Loucy (cell line): ENCODE measurements at regions not wholly inside any gene's neighbourhood (a gene's known extent, or its start where the extent isn't known, plus 50 kb on each side); places are given as distances from the start of the nearest gene placed in this dataset.
"Not testable (repeated sequence)": the region's sequence is repeated elsewhere in the genome, so short reads cannot be mapped to it uniquely, and the experiment has no call there.

ENCODE experiments used
- H2AFZ ChIP-seq: fragments of 200-600 bp; sonication (generic); 2 replicates; pipeline ENCODE4 v1.6.0; 2016; ENCODE audit warnings: antibody characterized with exemption, mild to moderate bottlenecking, low read length, moderate library complexity
- H3F3A ChIP-seq: fragments of 200-600 bp; 2 replicates; pipeline ENCODE4 v1.6.0; 2016; ENCODE audit warnings: antibody characterized with exemption, low read depth, mild to moderate bottlenecking
- H3K27me3 ChIP-seq: fragments of 200-600 bp; sonication (generic); 2 replicates; pipeline ENCODE4 v1.6.1; 2014; ENCODE audit warnings: low read length, mild to moderate bottlenecking; ENCODE audit not compliant: insufficient read depth, poor library complexity, severe bottlenecking
- H3K36me3 ChIP-seq: fragments of 200-600 bp; sonication (generic); 2 replicates; pipeline ENCODE4 v1.6.1; 2016; ENCODE audit warnings: low read length; ENCODE audit not compliant: insufficient read depth
- H3K4me1 ChIP-seq: fragments of 200-600 bp; sonication (generic); 2 replicates; pipeline ENCODE4 v1.5.1; 2014; ENCODE audit warnings: low read length, mild to moderate bottlenecking; ENCODE audit not compliant: insufficient read depth, poor library complexity, severe bottlenecking
- H3K4me2 ChIP-seq: fragments of 200-600 bp; sonication (generic); 2 replicates; pipeline ENCODE4 v1.6.0; 2014; ENCODE audit warnings: antibody characterized with exemption, low read length, low read depth, mild to moderate bottlenecking; ENCODE audit not compliant: poor library complexity, severe bottlenecking
- H3K4me3 ChIP-seq: fragments of 200-600 bp; sonication (generic); 2 replicates; pipeline ENCODE4 v1.5.1; 2014; ENCODE audit warnings: low read length, mild to moderate bottlenecking, mixed read lengths; ENCODE audit not compliant: poor library complexity, severe bottlenecking
- H3K79me2 ChIP-seq: fragments of 200-600 bp; sonication (generic); 2 replicates; pipeline ENCODE4 v1.6.1; 2014; ENCODE audit warnings: low read length; ENCODE audit not compliant: insufficient read depth
- H3K9ac ChIP-seq: fragments of 200-600 bp; sonication (generic); 2 replicates; pipeline ENCODE4 v1.6.0; 2014; ENCODE audit warnings: mild to moderate bottlenecking, low read depth, low read length, moderate library complexity; ENCODE audit not compliant: poor library complexity, severe bottlenecking
- H3K9me2 ChIP-seq: fragments of 200-600 bp; sonication (generic); replicated peaks from 2 replicates; pipeline ENCODE4 v1.6.1; 2016; ENCODE audit warnings: low read depth, low read length, mixed read lengths
- H3K9me3 ChIP-seq: fragments of 200-600 bp; sonication (generic); 2 replicates; pipeline ENCODE4 v1.6.1; 2014; ENCODE audit warnings: mild to moderate bottlenecking, antibody characterized with exemption, low read length, low read depth; ENCODE audit not compliant: insufficient read depth
- H4K20me1 ChIP-seq: fragments of 200-600 bp; sonication (generic); 2 replicates; pipeline ENCODE4 v1.6.0; 2014; ENCODE audit warnings: antibody characterized with exemption, low read length, mild to moderate bottlenecking; ENCODE audit not compliant: insufficient read depth, poor library complexity, severe bottlenecking
- EZH2phosphoT487 ChIP-seq: fragments of 200-600 bp; IDR thresholded peaks from 2 replicates; pipeline ENCODE4 v1.6.1; 2018; ENCODE audit warnings: antibody characterized with exemption, mild to moderate bottlenecking, moderate library complexity, borderline replicate concordance
- TF ChIP-seq, protein P1 (sequence below): fragments of 200-600 bp; sonication (generic); conservative IDR thresholded peaks from 2 replicates; pipeline ENCODE4 v1.5.1; 2014; ENCODE audit warnings: mild to moderate bottlenecking, antibody characterized with exemption, low read length

DNA sequence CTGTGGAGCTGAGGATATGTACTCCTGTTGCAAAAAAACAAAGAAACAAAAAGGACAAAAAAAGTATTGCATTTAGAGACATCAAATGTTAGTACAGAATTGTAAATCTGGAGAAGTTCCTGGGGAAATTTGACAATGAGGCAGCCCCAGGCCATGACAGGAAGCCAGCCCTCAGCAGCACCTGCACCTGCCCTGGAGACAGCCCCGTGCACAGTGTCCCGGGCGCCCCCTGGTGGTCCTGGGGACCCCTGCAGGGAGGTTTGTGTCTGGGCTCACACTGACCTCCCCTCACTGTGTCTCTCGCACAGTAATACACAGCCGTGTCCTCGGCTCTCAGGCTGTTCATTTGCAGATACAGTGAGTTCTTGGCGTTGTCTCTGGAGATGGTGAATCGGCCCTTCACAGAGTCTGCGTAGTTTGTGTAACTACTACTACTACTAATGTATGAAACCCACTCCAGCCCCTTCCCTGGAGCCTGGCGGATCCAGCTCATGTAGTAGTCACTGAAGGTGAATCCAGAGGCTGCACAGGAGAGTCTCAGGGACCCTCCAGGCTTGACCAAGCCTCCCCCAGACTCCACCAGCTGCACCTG, 590.1 kb downstream of the TMEM121 start:
- H3K9me2 ChIP-seq, H3K27me3 ChIP-seq, H3K79me2 ChIP-seq, H2AFZ ChIP-seq, H3K36me3 ChIP-seq, H3K9me3 ChIP-seq, H4K20me1 ChIP-seq, H3F3A ChIP-seq: not testable (repeated sequence)
- H3K4me3 ChIP-seq: peak overlapping the region; percentile 27
- peaks cover 38% of the 10 kb centered on the region for H3K4me1 ChIP-seq
- TF ChIP-seq, protein P1, sequence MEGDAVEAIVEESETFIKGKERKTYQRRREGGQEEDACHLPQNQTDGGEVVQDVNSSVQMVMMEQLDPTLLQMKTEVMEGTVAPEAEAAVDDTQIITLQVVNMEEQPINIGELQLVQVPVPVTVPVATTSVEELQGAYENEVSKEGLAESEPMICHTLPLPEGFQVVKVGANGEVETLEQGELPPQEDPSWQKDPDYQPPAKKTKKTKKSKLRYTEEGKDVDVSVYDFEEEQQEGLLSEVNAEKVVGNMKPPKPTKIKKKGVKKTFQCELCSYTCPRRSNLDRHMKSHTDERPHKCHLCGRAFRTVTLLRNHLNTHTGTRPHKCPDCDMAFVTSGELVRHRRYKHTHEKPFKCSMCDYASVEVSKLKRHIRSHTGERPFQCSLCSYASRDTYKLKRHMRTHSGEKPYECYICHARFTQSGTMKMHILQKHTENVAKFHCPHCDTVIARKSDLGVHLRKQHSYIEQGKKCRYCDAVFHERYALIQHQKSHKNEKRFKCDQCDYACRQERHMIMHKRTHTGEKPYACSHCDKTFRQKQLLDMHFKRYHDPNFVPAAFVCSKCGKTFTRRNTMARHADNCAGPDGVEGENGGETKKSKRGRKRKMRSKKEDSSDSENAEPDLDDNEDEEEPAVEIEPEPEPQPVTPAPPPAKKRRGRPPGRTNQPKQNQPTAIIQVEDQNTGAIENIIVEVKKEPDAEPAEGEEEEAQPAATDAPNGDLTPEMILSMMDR: 0 out of 2 replicates have a peak, but pooled peaks have one; percentile 21
- peak overlapping the region; percentile 73 for H3K9ac ChIP-seq
- H3K4me2 ChIP-seq: peak overlapping the region; percentile 59

DNA sequence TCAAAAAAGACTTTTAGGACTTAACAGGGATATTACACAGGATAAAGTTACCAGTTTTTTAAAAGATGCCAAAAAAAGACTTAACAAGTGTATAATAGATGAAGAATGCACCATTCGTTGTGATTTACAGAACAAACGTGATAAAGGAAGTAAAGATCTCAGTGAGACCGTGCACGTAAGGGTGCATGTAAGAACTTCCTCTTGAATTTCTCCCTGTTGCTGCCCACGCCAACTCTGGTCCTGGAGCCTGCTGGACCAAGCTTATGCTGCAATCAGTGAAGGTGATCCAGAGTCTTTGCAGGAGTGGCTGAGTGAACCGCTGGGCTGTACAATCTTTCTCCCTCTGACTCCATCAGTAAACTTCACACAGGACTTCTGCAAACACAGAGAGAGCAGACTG, 593.7 kb downstream of the TMEM121 start:
- Histone ChIP-seq H3K9me2 (no peaks in the 10 kb centered on the region), H3K4me1 (peaks cover 44% of the 10 kb centered on the region), H4K20me1 (no peaks in the 10 kb centered on the region), H3F3A (no peaks in the 10 kb centered on the region), H3K36me3 (no peaks in the 10 kb centered on the region), H3K27me3 (no peaks in the 10 kb centered on the region), H3K79me2 (no peaks in the 10 kb centered on the region), H3K4me3 (no peak overlapping the region), H3K9ac (no peak overlapping the region), H3K9me3 (no peaks in the 10 kb centered on the region), H3K4me2 (no peak overlapping the region), H2AFZ (no peak overlapping the region)
- TF ChIP-seq, protein P1: no peak
- TF ChIP-seq EZH2phosphoT487: no peak

DNA sequence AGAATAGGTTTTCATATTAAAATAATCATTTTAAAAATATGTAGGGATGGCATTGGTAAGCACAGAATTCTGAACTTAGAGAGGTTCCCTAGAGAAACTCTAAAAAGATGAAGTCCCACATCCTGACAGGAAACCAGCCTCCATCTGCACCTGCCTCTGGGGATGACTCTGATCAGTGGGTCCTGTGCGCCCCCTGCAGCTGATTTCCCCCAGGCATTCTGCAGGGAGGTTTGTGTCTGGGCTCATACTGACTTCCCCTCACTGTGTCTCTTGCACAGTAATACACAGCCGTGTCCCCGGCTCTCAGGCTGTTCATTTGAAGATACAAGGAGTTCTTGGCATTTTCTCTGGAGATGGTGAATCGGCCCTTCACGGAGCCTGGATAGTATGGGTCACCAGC, 602.9 kb downstream of the TMEM121 start:
- H3K4me2 ChIP-seq: peak overlapping the region; percentile 50
- H4K20me1 ChIP-seq: no peaks in the 10 kb centered on the region
- no peaks in the 10 kb centered on the region for H3K9me3 ChIP-seq
- H3K27me3 ChIP-seq: no peaks in the 10 kb centered on the region
- no peak overlapping the region for H2AFZ ChIP-seq
- TF ChIP-seq, protein P1: peak; percentile 63
- TF ChIP-seq EZH2phosphoT487: no peak
- peak overlapping the region; percentile 35 for H3K4me3 ChIP-seq
- H3K79me2 ChIP-seq: no peaks in the 10 kb centered on the region
- H3K4me1 ChIP-seq: peaks cover 35% of the 10 kb centered on the region
- no peaks in the 10 kb centered on the region for H3F3A ChIP-seq
- H3K9ac ChIP-seq: peak overlapping the region; percentile 70
- H3K36me3 ChIP-seq: no peaks in the 10 kb centered on the region
- no peaks in the 10 kb centered on the region for H3K9me2 ChIP-seq

DNA sequence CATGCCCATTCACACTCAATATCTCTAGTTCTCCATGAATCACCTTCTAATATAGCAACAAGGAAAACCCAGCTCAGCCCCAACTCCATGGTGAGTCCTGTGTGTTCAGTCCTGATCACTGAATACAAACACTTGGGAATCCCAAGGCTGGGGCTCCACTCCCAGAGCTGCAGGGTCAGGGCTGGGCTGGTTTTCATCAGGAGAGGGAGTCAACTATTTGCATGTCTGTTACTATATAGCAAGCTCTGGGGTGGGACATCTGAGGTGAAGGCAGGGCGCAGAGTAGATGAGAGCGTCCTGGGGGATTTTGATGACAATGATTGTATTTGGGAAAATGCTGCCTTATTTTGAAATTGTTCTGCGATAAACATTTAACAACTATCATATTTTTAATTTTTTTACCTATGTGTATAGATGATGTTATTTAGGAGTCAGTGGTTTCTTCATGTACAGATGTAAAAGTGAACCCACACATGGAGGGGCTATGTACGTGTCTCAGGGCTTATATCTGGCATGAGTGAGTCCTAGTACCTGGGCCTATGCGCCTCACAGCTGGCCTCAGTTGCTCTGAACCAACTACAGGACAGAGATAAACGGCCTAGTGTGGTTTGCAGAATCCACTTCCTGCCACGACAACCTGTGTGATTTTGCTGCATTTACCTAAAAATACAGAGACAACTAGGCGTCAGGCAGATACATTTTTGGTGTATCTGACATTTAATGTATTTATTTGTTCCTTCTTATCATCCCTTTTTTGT, 603.7 kb downstream of the TMEM121 start:
- H4K20me1 ChIP-seq, H2AFZ ChIP-seq, H3K27me3 ChIP-seq, H3F3A ChIP-seq, H3K4me3 ChIP-seq, H3K9me2 ChIP-seq, H3K36me3 ChIP-seq, H3K9me3 ChIP-seq, H3K79me2 ChIP-seq: not testable (repeated sequence)
- Histone ChIP-seq H3K4me2 (peak overlapping the region; percentile 50), H3K9ac (peak overlapping the region; percentile 70), H3K4me1 (peaks cover 40% of the 10 kb centered on the region)

DNA sequence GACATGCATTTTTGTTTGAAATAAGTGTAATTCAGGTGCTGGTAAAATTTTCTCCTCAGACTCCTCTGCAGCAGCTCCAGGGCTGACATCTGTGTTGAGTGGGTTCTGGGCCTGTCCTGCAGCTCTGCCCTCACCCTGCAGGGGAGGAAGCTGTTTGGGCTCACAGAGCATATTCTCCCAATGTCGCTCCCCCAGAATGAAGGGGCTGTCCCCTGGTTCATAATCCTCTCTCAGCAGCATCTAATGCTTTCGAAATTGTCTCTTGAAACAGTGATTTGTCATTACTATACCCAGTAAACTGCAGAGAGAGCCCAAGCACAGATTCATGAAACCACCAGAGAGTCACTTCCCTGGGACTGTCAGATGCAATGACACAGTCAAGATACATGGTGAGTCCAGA, 606.7 kb downstream of the TMEM121 start:
- not testable (repeated sequence) for H3K36me3 ChIP-seq, H3K4me3 ChIP-seq, H3K9ac ChIP-seq, H2AFZ ChIP-seq, H3K79me2 ChIP-seq, H3F3A ChIP-seq, H3K9me3 ChIP-seq, H3K4me2 ChIP-seq, H4K20me1 ChIP-seq, H3K27me3 ChIP-seq, H3K9me2 ChIP-seq
- H3K4me1 ChIP-seq: peaks cover 31% of the 10 kb centered on the region
